Astrocyte (in vitro differentiated cells and primary cell): ENCODE measurements at regions not wholly inside any gene's neighbourhood (a gene's known extent, or its start where the extent isn't known, plus 50 kb on each side); places are given as distances from the start of the nearest gene placed in this dataset.

Source experiments
- CTCF ChIP-seq: IDR thresholded peaks from 2 replicates; pipeline ENCODE4 v1.5.1; 2011; ENCODE audit warnings: low read depth, mild to moderate bottlenecking, inconsistent platforms, low read length, moderate library complexity; ENCODE audit not compliant: insufficient read depth
- EZH2 ChIP-seq: IDR thresholded peaks from 2 replicates; pipeline ENCODE4 v1.6.1; 2012; ENCODE audit warnings: mild to moderate bottlenecking, low read length, inconsistent platforms; ENCODE audit not compliant: insufficient read depth

GRCh38 chr22:48534395-48534958, 1293.2 kb downstream of the BRD1 start:
- no peak for TF ChIP-seq CTCF
- no peak for TF ChIP-seq EZH2
